K562 (cell line): ENCODE measurements at regions not wholly inside any gene's neighbourhood (a gene's known extent, or its start where the extent isn't known, plus 50 kb on each side); places are given as distances from the start of the nearest gene placed in this dataset.

ENCODE experiments used
- ATAC-seq: fragments of 200-7000 bp; cut with Tn5 transposase; 3 replicates; pipeline ENCODE4 v1.9.1; 2020; ENCODE audit warnings: moderate library complexity
- BruUV-seq: library from RNA; stranded (reverse); fragments of 400-500 nt; replicated peaks from 2 replicates; lab custom pipeline; 2021; lab: Mats Ljungman, UMichigan
- CTCF ChIA-PET: fragments of 300-600 bp; formaldehyde crosslinking; extraction: SDS; loops from one replicate; lab custom pipeline; 2021; ENCODE audit warnings: low intra/inter-chr PET ratio; lab: Yijun Ruan, JAX
- POLR2A ChIA-PET: fragments of 300-600, 350-650 bp; sonication (Branson Sonifier 250); formaldehyde crosslinking; extraction: SDS; loops from one replicate; lab custom pipeline; 2021; ENCODE audit warnings: antibody characterized with exemption, inconsistent platforms; lab: Yijun Ruan, JAX
- DNase-seq, 4 experiments: peaks; one replicate each; pipeline versions ENCODE4 v3.0.0 to v3.0.0-alpha.2; 2011 to 2018; ENCODE audit warnings: low spot score in 3 of 4, mixed read lengths in 3 of 4; ENCODE audit errors: extremely low read depth in 1 of 4
- FAIRE-seq: peaks from 2 replicates; lab custom pipeline; 2011; peaks lifted over from hg19 to GRCh38; lab: Jason Lieb, UNC
- H2AFZ ChIP-seq: 2 replicates; pipeline ENCODE4 v1.6.0; 2011; ENCODE audit warnings: low read depth, low read length, control low read depth, inconsistent platforms
- H3K27ac ChIP-seq: fragments of 200-600 bp; 3 replicates; pipeline ENCODE4 v1.8.0; 2011; ENCODE audit warnings: low read depth, mild to moderate bottlenecking, control low read depth, inconsistent platforms, low read length, moderate library complexity, mixed read lengths; ENCODE audit errors: extremely low read depth
- H3K27me3 ChIP-seq, 2 experiments: fragments of 300-600 bp in 1 of 2; 2 replicates in 1 of 2; 3 replicates in 1 of 2; pipeline versions ENCODE4 v1.6.0 to v1.8.0; 2011; ENCODE audit warnings: inconsistent platforms in 2 of 2, low read length in 2 of 2, mild to moderate bottlenecking in 1 of 2, mixed read lengths in 1 of 2, moderate library complexity in 1 of 2; ENCODE audit not compliant: control insufficient read depth in 2 of 2, insufficient read depth in 2 of 2
- H3K36me3 ChIP-seq: fragments of 300-600 bp; 3 replicates; pipeline ENCODE4 v1.8.0; 2011; ENCODE audit warnings: mild to moderate bottlenecking, low read length, inconsistent platforms; ENCODE audit not compliant: control insufficient read depth, insufficient read depth
- H3K4me1 ChIP-seq, 2 experiments: fragments of 200-600 bp in 1 of 2; replicated peaks in 1 of 2; 2 replicates in 1 of 2; 3 replicates in 1 of 2; pipeline versions ENCODE4 v1.5.1 to v1.8.0; 2011; ENCODE audit warnings: inconsistent platforms in 2 of 2, low read length in 2 of 2, mild to moderate bottlenecking in 1 of 2, mixed read lengths in 1 of 2, moderate library complexity in 1 of 2; ENCODE audit not compliant: control insufficient read depth in 2 of 2, insufficient read depth in 2 of 2
- H3K4me2 ChIP-seq: 2 replicates; pipeline ENCODE4 v1.6.1; 2011; ENCODE audit warnings: low read length, control low read depth, inconsistent platforms, mixed read lengths; ENCODE audit not compliant: insufficient read depth
- H3K4me3 ChIP-seq: fragments of 200-600 bp; sonication (generic), shearing (Covaris generic); 2 replicates; pipeline ENCODE4 v1.5.1; 2016; ENCODE audit warnings: control low read depth, inconsistent platforms
- H3K79me2 ChIP-seq: fragments of 200-600 bp; 3 replicates; pipeline ENCODE4 v1.8.0; 2011; ENCODE audit warnings: low read length, inconsistent platforms; ENCODE audit not compliant: control insufficient read depth, insufficient read depth
- H3K9ac ChIP-seq, 2 experiments: 2 replicates each; pipeline versions ENCODE4 v1.6.0 to v1.6.1; 2011; ENCODE audit warnings: low read depth in 2 of 2, low read length in 2 of 2, control low read depth in 1 of 2, inconsistent platforms in 1 of 2, mild to moderate bottlenecking in 1 of 2, mixed read lengths in 1 of 2; ENCODE audit not compliant: insufficient read depth in 1 of 2
- H3K9me1 ChIP-seq: one replicate; pipeline ENCODE4 v1.6.0; 2011; ENCODE audit warnings: inconsistent platforms, mild to moderate bottlenecking, low read length, moderate library complexity; ENCODE audit not compliant: control insufficient read depth, insufficient read depth
- H3K9me3 ChIP-seq: replicated peaks from 2 replicates; pipeline ENCODE4 v1.5.1; 2011; ENCODE audit warnings: low read depth, low read length, inconsistent platforms; ENCODE audit not compliant: control insufficient read depth, insufficient read depth
- H4K20me1 ChIP-seq: replicated peaks from 2 replicates; pipeline ENCODE4 v1.6.1; 2011; ENCODE audit warnings: low read length, inconsistent platforms, mixed read lengths; ENCODE audit not compliant: control insufficient read depth, insufficient read depth
- BDP1 ChIP-seq: IDR thresholded peaks from 3 replicates; pipeline ENCODE4 v1.6.1; 2011; ENCODE audit not compliant: insufficient read length, insufficient read depth
- CBX1 ChIP-seq: sonication (generic); IDR thresholded peaks from 2 replicates; pipeline ENCODE4 v1.6.1; 2016; ENCODE audit warnings: antibody characterized with exemption, low read depth, mild to moderate bottlenecking
- CEBPB ChIP-seq: fragments of 450-650 bp; IDR thresholded peaks from 2 replicates; pipeline ENCODE4 v1.6.1; 2016; ENCODE audit warnings: missing genetic modification characterization, missing compliant biosample characterization
- CEBPG ChIP-seq, 3 experiments: fragments of 200-800 bp in 1 of 3; sonication (Bioruptor generic) in 1 of 3; sonication (generic) in 1 of 3; formaldehyde crosslinking in 1 of 3; IDR thresholded peaks in 2 of 3; conservative IDR thresholded peaks in 1 of 3; 2 replicates each; pipeline versions ENCODE4 v1.6.1 to v1.8.0; 2016 to 2022; ENCODE audit warnings: missing compliant biosample characterization in 2 of 3, missing genetic modification characterization in 2 of 3, mild to moderate bottlenecking in 1 of 3, missing genetic modification reagents in 1 of 3
- ESRRA ChIP-seq: fragments of 450-650 bp; IDR thresholded peaks from 2 replicates; pipeline ENCODE4 v1.6.1; 2014; ENCODE audit warnings: low read depth, mild to moderate bottlenecking, moderate library complexity, borderline replicate concordance
- FOXK2 ChIP-seq, 2 experiments: fragments of 450-650 bp; IDR thresholded peaks in 1 of 2; conservative IDR thresholded peaks in 1 of 2; 2 replicates each; pipeline ENCODE4 v1.6.1; 2016; ENCODE audit warnings: low read depth in 2 of 2, mild to moderate bottlenecking in 1 of 2
- MCM3 ChIP-seq: fragments of 450-650 bp; IDR thresholded peaks from 2 replicates; pipeline ENCODE4 v1.6.1; 2016
- MTA3 ChIP-seq: fragments of 450-650 bp; formaldehyde crosslinking; IDR thresholded peaks from 2 replicates; pipeline ENCODE4 v1.6.1; 2017; ENCODE audit warnings: mild to moderate bottlenecking, borderline replicate concordance
- MXI1 ChIP-seq: IDR thresholded peaks from 2 replicates; pipeline ENCODE4 v1.6.1; 2011; ENCODE audit warnings: low read depth, mild to moderate bottlenecking, improper control_type of control experiment, low read length
- PCBP1 ChIP-seq: fragments of 200-400 bp; formaldehyde crosslinking; IDR thresholded peaks from 2 replicates; pipeline ENCODE4 v1.6.1; 2018; ENCODE audit warnings: mild to moderate bottlenecking, low read depth, low read length; ENCODE audit not compliant: poor library complexity, severe bottlenecking
- PCBP2 ChIP-seq: fragments of 200-400 bp; formaldehyde crosslinking; IDR thresholded peaks from 2 replicates; pipeline ENCODE4 v1.6.1; 2018; ENCODE audit warnings: low read length, low read depth, mild to moderate bottlenecking, moderate library complexity; ENCODE audit not compliant: poor library complexity, severe bottlenecking
- TRIM24 ChIP-seq, 2 experiments: fragments of 450-650 bp; IDR thresholded peaks; 2 replicates each; pipeline ENCODE4 v1.6.1; 2016
- XRCC3 ChIP-seq: fragments of 450-650 bp; IDR thresholded peaks from 2 replicates; pipeline ENCODE4 v1.6.1; 2017; ENCODE audit warnings: mild to moderate bottlenecking, moderate library complexity
- ZNF133 ChIP-seq: fragments of 250-450 bp; sonication (Bioruptor Pico); IDR thresholded peaks from 2 replicates; pipeline ENCODE4 v1.4.0; 2020; ENCODE audit warnings: mild to moderate bottlenecking
- ZNF408 ChIP-seq: fragments of 250-450 bp; sonication (Bioruptor Pico); IDR thresholded peaks from 2 replicates; pipeline ENCODE4 v1.4.0; 2020; ENCODE audit warnings: low read depth, mild to moderate bottlenecking, moderate library complexity
- ZNF431 ChIP-seq: sonication (generic); formaldehyde crosslinking; IDR thresholded peaks from 2 replicates; pipeline ENCODE4 v1.8.0; 2022; ENCODE audit warnings: mild to moderate bottlenecking, missing genetic modification reagents
- in situ Hi-C: fragments of 300-500 bp; cut with MboI; formaldehyde crosslinking; loops from 4 replicates; pipeline ENCODE4 v1.15.0; 2018; ENCODE audit warnings: inconsistent platforms, mixed read lengths
- intact Hi-C: fragments of 100-400 bp; cut with micrococcal nuclease; formaldehyde crosslinking; loops from 2 replicates; pipeline ENCODE4 v1.14.2; 2022
- TF ChIP-seq, protein P1 (sequence below), 2 experiments: fragments of 450-650 bp in 1 of 2; sonication (generic) in 1 of 2; formaldehyde crosslinking in 1 of 2; IDR thresholded peaks in 1 of 2; conservative IDR thresholded peaks in 1 of 2; 2 replicates each; pipeline versions ENCODE4 v1.6.1 to v1.8.1; 2016 to 2023; ENCODE audit warnings: mild to moderate bottlenecking in 2 of 2, moderate library complexity in 2 of 2, inconsistent platforms in 1 of 2, missing genetic modification reagents in 1 of 2
- TF ChIP-seq, protein P2 (sequence below), 2 experiments: fragments of 150-350 bp in 1 of 2; IDR thresholded peaks; 2 replicates each; pipeline ENCODE4 v1.6.1; 2012 to 2016; ENCODE audit warnings: low read depth in 2 of 2, low read length in 2 of 2, mild to moderate bottlenecking in 1 of 2, moderate library complexity in 1 of 2
- TF ChIP-seq, protein P3 (sequence below): fragments of 450-650 bp; IDR thresholded peaks from 2 replicates; pipeline ENCODE4 v1.6.1; 2016; ENCODE audit warnings: missing biosample characterization, missing genetic modification characterization

DNA sequence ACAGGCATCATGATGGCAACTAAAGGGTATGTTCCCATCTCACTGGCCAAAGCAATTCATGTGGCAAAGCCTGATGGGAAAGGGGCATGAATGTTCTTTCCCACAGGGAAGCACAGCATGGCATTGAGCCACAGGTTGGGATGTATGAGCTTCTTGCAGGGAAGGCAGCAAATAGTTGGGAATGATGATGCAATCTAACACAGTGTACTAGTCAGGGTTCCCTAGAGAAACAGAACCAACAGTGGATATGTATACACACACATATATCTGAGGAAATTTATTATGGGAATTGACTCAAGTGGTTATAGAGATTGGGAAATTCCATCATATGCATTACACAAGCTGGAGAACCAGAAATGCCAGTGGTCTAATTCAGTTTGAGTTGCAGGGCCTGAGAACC is 253.6 kb upstream of the NPVF start:
- no peak overlapping the region for H3K4me2 ChIP-seq
- no peaks in the 10 kb centered on the region for H3K9me1 ChIP-seq
- H3K36me3 ChIP-seq = no peaks in the 10 kb centered on the region
- H3K9ac ChIP-seq = no peak overlapping the region
- H2AFZ ChIP-seq = no peak overlapping the region
- no peaks in the 10 kb centered on the region for H3K9me3 ChIP-seq
- BruUV-seq = no TSS peak
- no peaks in the 10 kb centered on the region for H3K79me2 ChIP-seq
- no peak overlapping the region for H3K4me3 ChIP-seq
- TF ChIP-seq TRIM24 (IDR thresholded peaks at IDR 0.05) (no peak), PCBP2 (no peak), CEBPG (CRISPR knock-in tag; IDR thresholded peaks at IDR 0.05) (no peak), CEBPG (tag; conservative IDR thresholded peaks at IDR 0.05 in 1 of 2, IDR thresholded peaks at IDR 0.05 in 1 of 2) (peak; percentile 36 to 72; a peak in 1 of 4 replicates), XRCC3 (no peak), MXI1 (no peak), CEBPB (peak; percentile 68), BDP1 (no peak), ZNF431 (no peak), FOXK2 (conservative IDR thresholded peaks at IDR 0.05 in 1 of 2, IDR thresholded peaks at IDR 0.05 in 1 of 2; ENCODE audit: low read depth in 2 of 2) (no peak), CBX1 (no peak), ZNF408 (CRISPR knock-in tag) (no peak), ESRRA (no peak), PCBP1 (no peak), MTA3 (no peak), ZNF133 (CRISPR knock-in tag) (no peak), MCM3 (no peak)
- TF ChIP-seq, protein P1, sequence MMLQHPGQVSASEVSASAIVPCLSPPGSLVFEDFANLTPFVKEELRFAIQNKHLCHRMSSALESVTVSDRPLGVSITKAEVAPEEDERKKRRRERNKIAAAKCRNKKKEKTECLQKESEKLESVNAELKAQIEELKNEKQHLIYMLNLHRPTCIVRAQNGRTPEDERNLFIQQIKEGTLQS (IDR thresholded peaks at IDR 0.05) = peak; percentile 70
- TF ChIP-seq, protein P1 (CRISPR knock-in tag; conservative IDR thresholded peaks at IDR 0.05) = no peak
- TF ChIP-seq, protein P2, sequence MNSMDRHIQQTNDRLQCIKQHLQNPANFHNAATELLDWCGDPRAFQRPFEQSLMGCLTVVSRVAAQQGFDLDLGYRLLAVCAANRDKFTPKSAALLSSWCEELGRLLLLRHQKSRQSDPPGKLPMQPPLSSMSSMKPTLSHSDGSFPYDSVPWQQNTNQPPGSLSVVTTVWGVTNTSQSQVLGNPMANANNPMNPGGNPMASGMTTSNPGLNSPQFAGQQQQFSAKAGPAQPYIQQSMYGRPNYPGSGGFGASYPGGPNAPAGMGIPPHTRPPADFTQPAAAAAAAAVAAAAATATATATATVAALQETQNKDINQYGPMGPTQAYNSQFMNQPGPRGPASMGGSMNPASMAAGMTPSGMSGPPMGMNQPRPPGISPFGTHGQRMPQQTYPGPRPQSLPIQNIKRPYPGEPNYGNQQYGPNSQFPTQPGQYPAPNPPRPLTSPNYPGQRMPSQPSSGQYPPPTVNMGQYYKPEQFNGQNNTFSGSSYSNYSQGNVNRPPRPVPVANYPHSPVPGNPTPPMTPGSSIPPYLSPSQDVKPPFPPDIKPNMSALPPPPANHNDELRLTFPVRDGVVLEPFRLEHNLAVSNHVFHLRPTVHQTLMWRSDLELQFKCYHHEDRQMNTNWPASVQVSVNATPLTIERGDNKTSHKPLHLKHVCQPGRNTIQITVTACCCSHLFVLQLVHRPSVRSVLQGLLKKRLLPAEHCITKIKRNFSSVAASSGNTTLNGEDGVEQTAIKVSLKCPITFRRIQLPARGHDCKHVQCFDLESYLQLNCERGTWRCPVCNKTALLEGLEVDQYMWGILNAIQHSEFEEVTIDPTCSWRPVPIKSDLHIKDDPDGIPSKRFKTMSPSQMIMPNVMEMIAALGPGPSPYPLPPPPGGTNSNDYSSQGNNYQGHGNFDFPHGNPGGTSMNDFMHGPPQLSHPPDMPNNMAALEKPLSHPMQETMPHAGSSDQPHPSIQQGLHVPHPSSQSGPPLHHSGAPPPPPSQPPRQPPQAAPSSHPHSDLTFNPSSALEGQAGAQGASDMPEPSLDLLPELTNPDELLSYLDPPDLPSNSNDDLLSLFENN (IDR thresholded peaks at IDR 0.05; ENCODE audit: low read depth in 2 of 2, low read length in 2 of 2) = no peak
- TF ChIP-seq, protein P3, sequence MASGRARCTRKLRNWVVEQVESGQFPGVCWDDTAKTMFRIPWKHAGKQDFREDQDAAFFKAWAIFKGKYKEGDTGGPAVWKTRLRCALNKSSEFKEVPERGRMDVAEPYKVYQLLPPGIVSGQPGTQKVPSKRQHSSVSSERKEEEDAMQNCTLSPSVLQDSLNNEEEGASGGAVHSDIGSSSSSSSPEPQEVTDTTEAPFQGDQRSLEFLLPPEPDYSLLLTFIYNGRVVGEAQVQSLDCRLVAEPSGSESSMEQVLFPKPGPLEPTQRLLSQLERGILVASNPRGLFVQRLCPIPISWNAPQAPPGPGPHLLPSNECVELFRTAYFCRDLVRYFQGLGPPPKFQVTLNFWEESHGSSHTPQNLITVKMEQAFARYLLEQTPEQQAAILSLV (tag) = no peak
- TF ChIP-seq, all 486 proteins: peak for 3
- FAIRE-seq (no peak), DNase-seq (no peak), ATAC-seq (no peak)
- Histone ChIP-seq H3K27ac (no peak overlapping the region), H3K4me1 (no peaks in the 10 kb centered on the region), H4K20me1 (no peaks in the 10 kb centered on the region; the same call in 1 of the 2 replicates), H3K27me3 (peaks cover 0 to 17% of the 10 kb centered on the region in 2 experiments; a peak in 3 of 5 replicates)
- in situ Hi-C loops (no loop called here), intact Hi-C loops (no loop called here)
- CTCF ChIA-PET = no interaction called here
- POLR2A ChIA-PET = no interaction called here
